ENCODE measurements at regions not wholly inside any gene's neighbourhood (a gene's known extent, or its start where the extent isn't known, plus 50 kb on each side); places are given as distances from the start of the nearest gene placed in this dataset.
A peak's percentile ranks its signal among the peaks of the same experiment; 100 is the strongest.

GRCh38 chr11:80616070-80616800, 1175.4 kb upstream of the TENM4 start:
- H3K4me3 ChIP-seq = no peak overlapping the region
- H4K20me1 ChIP-seq = no peaks in the 10 kb centered on the region
- no peaks in the 10 kb centered on the region for H3K9me3 ChIP-seq (replicated peaks in 1 of 11)
- H3K4me2 ChIP-seq = no peak overlapping the region
- H3K4me1 ChIP-seq = no peaks in the 10 kb centered on the region
- no peaks in the 10 kb centered on the region for H3K27me3 ChIP-seq
- H3K9ac ChIP-seq = no peak overlapping the region
- no peak for TF ChIP-seq Cebpa-rat (IDR thresholded peaks at IDR 0.05)
- H3K27ac ChIP-seq = no peak overlapping the region
- H3K36me3 ChIP-seq = no peaks in the 10 kb centered on the region

GRCh38 chr11:80613655-80614054, 1172.8 kb upstream of the TENM4 start:
- H3K27me3 ChIP-seq = no peaks in the 10 kb centered on the region

GRCh38 chr11:80610516-80610915, 1169.7 kb upstream of the TENM4 start:
- no peaks in the 10 kb centered on the region for H3K27me3 ChIP-seq
- no peak for TF ChIP-seq Cebpa-rat (IDR thresholded peaks at IDR 0.05)
- H3K36me3 ChIP-seq = no peaks in the 10 kb centered on the region
- H3K27ac ChIP-seq = no peak overlapping the region
- no peak overlapping the region for H3K9ac ChIP-seq
- H4K20me1 ChIP-seq = no peaks in the 10 kb centered on the region
- no peaks in the 10 kb centered on the region for H3K9me3 ChIP-seq (replicated peaks in 1 of 11)
- H3K4me2 ChIP-seq = no peak overlapping the region
- no peak overlapping the region for H3K4me3 ChIP-seq
- no peaks in the 10 kb centered on the region for H3K4me1 ChIP-seq

More at GRCh38 chr11:80613655-80614054, 1172.8 kb upstream of the TENM4 start:
- Histone ChIP-seq H3K9ac (no peak overlapping the region), H3K4me2 (no peak overlapping the region), H3K27ac (no peak overlapping the region), H3K9me3 (replicated peaks in 1 of 11) (no peaks in the 10 kb centered on the region), H3K4me3 (no peak overlapping the region), H3K4me1 (no peaks in the 10 kb centered on the region), H4K20me1 (no peaks in the 10 kb centered on the region), H3K36me3 (no peaks in the 10 kb centered on the region)
- no peak for TF ChIP-seq Cebpa-rat (IDR thresholded peaks at IDR 0.05)

GRCh38 chr11:80603472-80603871, 1162.6 kb upstream of the TENM4 start:
- no peak overlapping the region for H3K27ac ChIP-seq
- TF ChIP-seq Cebpa-rat (IDR thresholded peaks at IDR 0.05) = no peak
- H3K4me2 ChIP-seq = no peak overlapping the region
- no peak overlapping the region for H3K9ac ChIP-seq
- no peaks in the 10 kb centered on the region for H3K27me3 ChIP-seq
- H3K36me3 ChIP-seq = no peaks in the 10 kb centered on the region
- no peaks in the 10 kb centered on the region for H4K20me1 ChIP-seq
- no peak overlapping the region for H3K4me3 ChIP-seq
- no peaks in the 10 kb centered on the region for H3K4me1 ChIP-seq
- no peaks in the 10 kb centered on the region for H3K9me3 ChIP-seq (replicated peaks in 1 of 11)

- H3K4me1 ChIP-seq = peaks cover 0 to 6% (median 0%) of the 10 kb centered on the region in 10 experiments; a peak in 5 of 20 replicates
- H3K36me3 ChIP-seq = no peaks in the 10 kb centered on the region
- TF ChIP-seq Cebpa-rat (IDR thresholded peaks at IDR 0.05) = no peak
- no peaks in the 10 kb centered on the region for H4K20me1 ChIP-seq
- H3K4me2 ChIP-seq = no peak overlapping the region
- no peaks in the 10 kb centered on the region for H3K9me3 ChIP-seq (replicated peaks in 1 of 11)
- no peak overlapping the region for H3K27ac ChIP-seq
- no peak overlapping the region for H3K4me3 ChIP-seq
- no peaks in the 10 kb centered on the region for H3K27me3 ChIP-seq
- H3K9ac ChIP-seq = no peak overlapping the region
These were observed 1158.1 kb upstream of the TENM4 start for GRCh38 chr11:80598905-80599304.

- no peak overlapping the region for H3K27ac ChIP-seq
- no peaks in the 10 kb centered on the region for H3K9me3 ChIP-seq (replicated peaks in 1 of 11)
- H3K9ac ChIP-seq = no peak overlapping the region
- TF ChIP-seq Cebpa-rat (IDR thresholded peaks at IDR 0.05) = no peak
- no peaks in the 10 kb centered on the region for H3K36me3 ChIP-seq
- no peaks in the 10 kb centered on the region for H4K20me1 ChIP-seq
- H3K27me3 ChIP-seq = no peaks in the 10 kb centered on the region
- H3K4me1 ChIP-seq = peaks cover 0 to 18% (median 0%) of the 10 kb centered on the region in 10 experiments; a peak in 6 of 20 replicates
- no peak overlapping the region for H3K4me3 ChIP-seq
- no peak overlapping the region for H3K4me2 ChIP-seq
These were observed 1155.5 kb upstream of the TENM4 start for GRCh38 chr11:80596291-80596810.

GRCh38 chr11:80595011-80595410, 1154.2 kb upstream of the TENM4 start:
- Histone ChIP-seq H3K27ac (no peak overlapping the region), H3K4me1 (peaks cover 0 to 18% (median 0%) of the 10 kb centered on the region in 10 experiments; a peak in 6 of 20 replicates), H4K20me1 (no peaks in the 10 kb centered on the region), H3K4me2 (no peak overlapping the region), H3K36me3 (no peaks in the 10 kb centered on the region), H3K9ac (no peak overlapping the region), H3K27me3 (no peaks in the 10 kb centered on the region), H3K9me3 (replicated peaks in 1 of 11) (no peaks in the 10 kb centered on the region; a peak in 1 of 22 replicates), H3K4me3 (no peak overlapping the region)
- no peak for TF ChIP-seq Cebpa-rat (IDR thresholded peaks at IDR 0.05)

- Histone ChIP-seq H3K4me3 (no peak overlapping the region), H3K27ac (peak overlapping the region in 1 of 11 experiments; percentile 23; a peak in 1 of 22 replicates), H3K4me1 (peaks cover 0 to 18% (median 0%) of the 10 kb centered on the region in 10 experiments; a peak in 6 of 20 replicates), H3K9ac (no peak overlapping the region), H3K27me3 (no peaks in the 10 kb centered on the region), H4K20me1 (no peaks in the 10 kb centered on the region), H3K9me3 (replicated peaks in 1 of 11) (no peaks in the 10 kb centered on the region; a peak in 1 of 22 replicates), H3K4me2 (peak overlapping the region in 3 of 11 experiments; percentile 25 to 66 (median 42); a peak in 4 of 22 replicates), H3K36me3 (no peaks in the 10 kb centered on the region)
- TF ChIP-seq Cebpa-rat (IDR thresholded peaks at IDR 0.05) = no peak
These were observed 1153.0 kb upstream of the TENM4 start for GRCh38 chr11:80593648-80594374.

- Histone ChIP-seq H3K36me3 (no peaks in the 10 kb centered on the region), H3K4me3 (no peak overlapping the region), H3K27me3 (no peaks in the 10 kb centered on the region), H3K27ac (no peak overlapping the region), H3K4me2 (peak overlapping the region in 2 of 11 experiments; percentile 42 to 66; a peak in 2 of 22 replicates), H3K4me1 (peaks cover 0 to 18% (median 0%) of the 10 kb centered on the region in 10 experiments; a peak in 6 of 20 replicates), H3K9me3 (replicated peaks in 1 of 11) (no peaks in the 10 kb centered on the region; a peak in 1 of 22 replicates), H4K20me1 (no peaks in the 10 kb centered on the region), H3K9ac (no peak overlapping the region)
- no peak for TF ChIP-seq Cebpa-rat (IDR thresholded peaks at IDR 0.05)
These were observed 1151.7 kb upstream of the TENM4 start for GRCh38 chr11:80592546-80592945.

Measured in BLaER1 treated with 17β-estradiol and CSF1 and Interleukin-3, amounts not matched to agents 10 nM and 100 nM (cell line).